Endothelial cell of umbilical vein (primary cell): ENCODE measurements at regions not wholly inside any gene's neighbourhood (a gene's known extent, or its start where the extent isn't known, plus 50 kb on each side); places are given as distances from the start of the nearest gene placed in this dataset.

ENCODE experiments used
- FOS ChIP-seq: IDR thresholded peaks from 2 replicates; pipeline ENCODE4 v1.6.1; 2011; ENCODE audit warnings: mild to moderate bottlenecking, low read length, moderate library complexity, borderline replicate concordance; ENCODE audit not compliant: insufficient read depth
- POLR2A ChIP-seq: IDR thresholded peaks from 2 replicates; pipeline ENCODE4 v1.6.1; 2012; ENCODE audit warnings: low read depth, mild to moderate bottlenecking, control low read depth, low read length
- POLR2AphosphoS5 ChIP-seq: IDR thresholded peaks from 2 replicates; pipeline ENCODE4 v1.6.1; 2012; ENCODE audit warnings: low read depth, mild to moderate bottlenecking, control low read depth, low read length, moderate library complexity; ENCODE audit not compliant: insufficient read depth
- TF ChIP-seq, protein P1 (sequence below): IDR thresholded peaks from 2 replicates; pipeline ENCODE4 v1.6.1; 2011; ENCODE audit not compliant: insufficient read depth, insufficient read length
- TF ChIP-seq, protein P2 (sequence below), 2 donors: IDR thresholded peaks; 1 replicate in 1 of 2; 2 replicates in 1 of 2; pipeline ENCODE4 v1.5.1; 2011; ENCODE audit warnings: low read length in 2 of 2, mild to moderate bottlenecking in 2 of 2, moderate library complexity in 2 of 2, control low read depth in 1 of 2, inconsistent platforms in 1 of 2, low read depth in 1 of 2; ENCODE audit not compliant: insufficient read depth in 1 of 2; ENCODE audit errors: extremely low read depth in 1 of 2

DNA sequence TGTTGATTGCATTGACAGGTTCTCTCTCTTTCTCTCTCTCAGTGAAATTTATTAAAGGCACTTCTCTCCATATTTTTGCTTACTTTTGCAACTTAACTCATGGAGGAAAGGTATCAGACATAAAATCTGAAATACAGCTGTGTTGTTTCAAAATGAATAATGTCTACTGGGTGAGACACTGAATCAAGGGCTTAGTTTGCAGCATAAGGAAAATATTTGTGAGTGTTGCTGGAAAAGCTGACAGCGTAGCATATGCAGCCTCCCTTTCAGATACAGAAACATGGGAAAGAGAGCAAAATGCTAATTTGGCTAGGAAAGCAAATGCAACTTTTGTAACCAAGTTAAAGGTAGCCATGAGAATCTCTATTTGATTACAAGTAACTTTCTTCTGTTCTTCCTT, 81.5 kb upstream of the COL3A1 start:
- TF ChIP-seq, protein P1, sequence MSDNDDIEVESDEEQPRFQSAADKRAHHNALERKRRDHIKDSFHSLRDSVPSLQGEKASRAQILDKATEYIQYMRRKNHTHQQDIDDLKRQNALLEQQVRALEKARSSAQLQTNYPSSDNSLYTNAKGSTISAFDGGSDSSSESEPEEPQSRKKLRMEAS = no peak
- TF ChIP-seq, protein P2, sequence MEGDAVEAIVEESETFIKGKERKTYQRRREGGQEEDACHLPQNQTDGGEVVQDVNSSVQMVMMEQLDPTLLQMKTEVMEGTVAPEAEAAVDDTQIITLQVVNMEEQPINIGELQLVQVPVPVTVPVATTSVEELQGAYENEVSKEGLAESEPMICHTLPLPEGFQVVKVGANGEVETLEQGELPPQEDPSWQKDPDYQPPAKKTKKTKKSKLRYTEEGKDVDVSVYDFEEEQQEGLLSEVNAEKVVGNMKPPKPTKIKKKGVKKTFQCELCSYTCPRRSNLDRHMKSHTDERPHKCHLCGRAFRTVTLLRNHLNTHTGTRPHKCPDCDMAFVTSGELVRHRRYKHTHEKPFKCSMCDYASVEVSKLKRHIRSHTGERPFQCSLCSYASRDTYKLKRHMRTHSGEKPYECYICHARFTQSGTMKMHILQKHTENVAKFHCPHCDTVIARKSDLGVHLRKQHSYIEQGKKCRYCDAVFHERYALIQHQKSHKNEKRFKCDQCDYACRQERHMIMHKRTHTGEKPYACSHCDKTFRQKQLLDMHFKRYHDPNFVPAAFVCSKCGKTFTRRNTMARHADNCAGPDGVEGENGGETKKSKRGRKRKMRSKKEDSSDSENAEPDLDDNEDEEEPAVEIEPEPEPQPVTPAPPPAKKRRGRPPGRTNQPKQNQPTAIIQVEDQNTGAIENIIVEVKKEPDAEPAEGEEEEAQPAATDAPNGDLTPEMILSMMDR (IDR thresholded peaks at IDR 0.05; ENCODE audit: extremely low read depth in 1 of 2, insufficient read depth in 1 of 2, low read depth in 1 of 2, low read length in 2 of 2) = no peak
- TF ChIP-seq POLR2AphosphoS5 = no peak
- no peak for TF ChIP-seq POLR2A
- no peak for TF ChIP-seq FOS
